IPS-15b (cell line): ENCODE measurements at regions not wholly inside any gene's neighbourhood (a gene's known extent, or its start where the extent isn't known, plus 50 kb on each side); places are given as distances from the start of the nearest gene placed in this dataset.

Experiments
- H3K27me3 ChIP-seq: one replicate; pipeline ENCODE4 v1.6.1; 2013; ENCODE audit warnings: low read length; ENCODE audit not compliant: control insufficient read depth, insufficient read depth
- H3K36me3 ChIP-seq: one replicate; pipeline ENCODE4 v1.6.1; 2013; ENCODE audit warnings: low read length; ENCODE audit not compliant: control insufficient read depth, insufficient read depth
- H3K4me1 ChIP-seq: one replicate; pipeline ENCODE4 v1.6.1; 2013; ENCODE audit warnings: mild to moderate bottlenecking, low read length; ENCODE audit not compliant: control insufficient read depth, insufficient read depth
- H3K4me3 ChIP-seq: one replicate; pipeline ENCODE4 v1.5.1; 2013; ENCODE audit warnings: low read depth, low read length
- H3K9ac ChIP-seq: one replicate; pipeline ENCODE4 v1.6.1; 2013; ENCODE audit warnings: low read depth, mild to moderate bottlenecking, low read length
- H3K9me3 ChIP-seq: one replicate; pipeline ENCODE4 v1.6.1; 2013; ENCODE audit warnings: mild to moderate bottlenecking, low read length; ENCODE audit not compliant: control insufficient read depth, insufficient read depth

DNA sequence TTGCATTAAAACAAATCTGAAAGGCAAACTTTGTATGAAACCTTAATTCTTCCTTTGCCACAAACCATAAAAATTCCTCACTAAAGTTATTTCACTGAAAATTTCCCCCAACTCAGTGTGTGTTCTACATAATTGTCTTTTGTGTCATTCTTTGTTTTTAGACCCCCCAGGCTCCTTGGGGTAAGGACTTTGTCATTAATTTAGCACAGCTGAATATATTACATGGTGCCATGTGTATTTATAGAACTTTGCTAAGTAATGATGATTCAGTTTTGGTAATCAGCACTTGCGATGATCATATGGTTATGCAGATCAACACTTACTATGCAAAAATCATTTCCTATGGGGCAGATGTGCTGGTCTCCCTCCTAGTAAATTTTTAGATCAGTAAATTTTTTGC, 712.1 kb upstream of the MEF2C start:
- Histone ChIP-seq H3K4me3 (no peak overlapping the region), H3K36me3 (no peaks in the 10 kb centered on the region), H3K4me1 (no peaks in the 10 kb centered on the region), H3K27me3 (no peaks in the 10 kb centered on the region), H3K9me3 (peaks cover 10% of the 10 kb centered on the region), H3K9ac (no peak overlapping the region)

GRCh38 chr5:89584339-89584956, 701.5 kb upstream of the MEF2C start:
- no peak overlapping the region for H3K4me3 ChIP-seq
- no peaks in the 10 kb centered on the region for H3K36me3 ChIP-seq
- peaks cover 2% of the 10 kb centered on the region for H3K9me3 ChIP-seq
- peaks cover 6% of the 10 kb centered on the region for H3K4me1 ChIP-seq
- no peak overlapping the region for H3K9ac ChIP-seq
- H3K27me3 ChIP-seq = no peaks in the 10 kb centered on the region

DNA sequence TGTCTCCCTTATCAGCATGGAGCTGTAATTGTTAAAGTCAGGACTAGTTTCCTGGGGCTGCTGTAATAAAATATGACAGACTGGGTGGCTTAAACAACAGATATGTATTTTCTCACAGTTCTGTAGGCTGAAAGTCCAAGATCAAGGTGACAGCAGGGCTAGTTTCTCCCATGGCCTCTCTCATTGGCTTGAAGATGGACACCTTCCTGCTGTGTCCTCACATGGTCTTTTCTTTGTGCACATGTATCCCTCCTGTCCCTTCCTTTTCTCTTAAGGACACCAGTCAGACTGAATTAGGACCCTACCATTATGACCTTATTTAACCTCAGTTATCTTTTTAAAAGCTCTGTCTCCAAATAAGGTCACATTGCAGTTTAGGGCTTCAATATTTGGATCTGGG, 700.5 kb upstream of the MEF2C start:
- Histone ChIP-seq H3K4me3 (no peak overlapping the region), H3K4me1 (peaks cover 6% of the 10 kb centered on the region), H3K27me3 (no peaks in the 10 kb centered on the region), H3K36me3 (no peaks in the 10 kb centered on the region), H3K9ac (no peak overlapping the region), H3K9me3 (peaks cover 2% of the 10 kb centered on the region)

DNA sequence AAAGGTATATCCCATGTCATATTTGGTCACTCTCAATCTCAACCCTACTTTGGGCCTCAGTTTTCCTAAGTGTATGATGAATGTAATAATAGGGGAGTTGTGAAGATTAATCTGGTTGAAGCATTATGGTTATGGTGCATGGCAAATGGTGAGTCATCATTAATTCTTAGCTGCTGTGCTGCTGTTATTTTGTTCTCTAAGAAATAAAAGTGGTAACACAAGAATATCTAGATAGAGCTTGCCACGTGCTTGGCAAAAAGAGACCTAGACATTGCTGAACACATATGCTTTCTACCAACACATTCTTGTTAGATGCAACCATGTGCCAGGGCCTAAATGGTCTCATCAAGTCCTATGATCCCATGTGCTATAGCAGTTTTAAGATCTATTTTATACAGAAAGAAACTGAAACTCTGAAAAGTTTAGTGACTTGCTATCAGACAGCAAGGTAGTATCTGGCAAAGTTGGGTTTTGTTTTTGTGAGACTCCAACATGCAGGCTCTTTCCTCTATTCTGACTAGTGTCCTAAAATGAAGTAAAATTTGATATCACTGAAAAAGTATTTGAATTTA, 699.9 kb upstream of the MEF2C start:
- Histone ChIP-seq H3K4me1 (peaks cover 6% of the 10 kb centered on the region), H3K36me3 (no peaks in the 10 kb centered on the region), H3K4me3 (no peak overlapping the region), H3K27me3 (no peaks in the 10 kb centered on the region), H3K9ac (no peak overlapping the region), H3K9me3 (peaks cover 2% of the 10 kb centered on the region)

- no peak overlapping the region for H3K9ac ChIP-seq
- H3K4me3 ChIP-seq = no peak overlapping the region
- H3K4me1 ChIP-seq = peaks cover 6% of the 10 kb centered on the region
- peaks cover 2% of the 10 kb centered on the region for H3K9me3 ChIP-seq
- H3K36me3 ChIP-seq = no peaks in the 10 kb centered on the region
- H3K27me3 ChIP-seq = no peaks in the 10 kb centered on the region
These were observed 698.0 kb upstream of the MEF2C start for GRCh38 chr5:89580976-89581375.

- H3K9ac ChIP-seq = no peak overlapping the region
- no peaks in the 10 kb centered on the region for H3K9me3 ChIP-seq
- H3K4me1 ChIP-seq = no peaks in the 10 kb centered on the region
- H3K36me3 ChIP-seq = no peaks in the 10 kb centered on the region
- no peaks in the 10 kb centered on the region for H3K27me3 ChIP-seq
- H3K4me3 ChIP-seq = no peak overlapping the region
These were observed 692.3 kb upstream of the MEF2C start for GRCh38 chr5:89575319-89575718.

GRCh38 chr5:89573345-89573744, 690.4 kb upstream of the MEF2C start:
- no peaks in the 10 kb centered on the region for H3K4me1 ChIP-seq
- no peaks in the 10 kb centered on the region for H3K27me3 ChIP-seq
- no peaks in the 10 kb centered on the region for H3K9me3 ChIP-seq
- no peak overlapping the region for H3K9ac ChIP-seq
- H3K36me3 ChIP-seq = no peaks in the 10 kb centered on the region
- no peak overlapping the region for H3K4me3 ChIP-seq

DNA sequence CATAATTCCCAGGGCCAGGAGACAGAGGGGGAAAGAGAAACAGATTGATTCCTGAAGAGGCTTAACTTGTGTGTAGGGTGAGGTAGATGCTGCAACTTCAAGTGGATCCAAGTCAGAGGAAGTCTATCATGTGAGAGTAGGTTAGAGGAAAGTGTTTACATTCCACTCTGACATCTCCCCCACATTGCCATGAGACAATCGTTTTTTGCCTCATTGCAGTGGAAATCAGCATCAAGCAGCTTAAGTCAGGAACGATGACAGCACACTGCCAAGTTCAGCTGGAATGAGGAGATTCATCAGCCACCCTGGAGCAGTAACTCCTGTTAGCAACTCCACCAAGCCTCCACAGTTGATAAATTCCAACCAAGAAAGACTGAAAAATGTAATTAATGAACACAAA, 689.7 kb upstream of the MEF2C start:
- Histone ChIP-seq H3K9me3 (no peaks in the 10 kb centered on the region), H3K4me3 (no peak overlapping the region), H3K4me1 (no peaks in the 10 kb centered on the region), H3K27me3 (no peaks in the 10 kb centered on the region), H3K9ac (no peak overlapping the region), H3K36me3 (no peaks in the 10 kb centered on the region)

GRCh38 chr5:89570557-89570956, 687.6 kb upstream of the MEF2C start:
- Histone ChIP-seq H3K4me3 (no peak overlapping the region), H3K36me3 (no peaks in the 10 kb centered on the region), H3K4me1 (no peaks in the 10 kb centered on the region), H3K9ac (no peak overlapping the region), H3K9me3 (no peaks in the 10 kb centered on the region), H3K27me3 (no peaks in the 10 kb centered on the region)

GRCh38 chr5:89566340-89566739, 683.4 kb upstream of the MEF2C start:
- Histone ChIP-seq H3K27me3 (no peaks in the 10 kb centered on the region), H3K4me1 (no peaks in the 10 kb centered on the region), H3K36me3 (no peaks in the 10 kb centered on the region), H3K4me3 (no peak overlapping the region), H3K9me3 (no peaks in the 10 kb centered on the region), H3K9ac (no peak overlapping the region)

DNA sequence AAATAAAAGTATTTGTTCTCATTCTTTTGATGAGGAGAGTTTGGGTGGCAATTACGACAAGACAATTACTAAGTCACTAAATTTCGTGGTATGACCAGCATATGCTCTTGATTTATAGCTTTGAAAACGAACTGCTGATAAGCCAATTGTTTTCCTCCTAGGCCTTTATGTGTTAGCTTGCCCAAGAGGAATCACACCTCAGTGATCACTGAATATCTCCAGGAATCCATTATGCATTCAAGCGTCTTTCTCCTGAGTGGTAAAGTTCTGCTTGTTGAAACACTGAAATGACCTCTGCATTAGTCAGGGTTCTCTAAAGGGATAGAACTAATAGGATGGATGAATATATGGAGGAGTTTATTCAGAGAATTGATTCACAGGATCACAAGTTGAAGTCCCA, 677.7 kb upstream of the MEF2C start:
- no peak overlapping the region for H3K4me3 ChIP-seq
- H3K9ac ChIP-seq = no peak overlapping the region
- no peaks in the 10 kb centered on the region for H3K36me3 ChIP-seq
- no peaks in the 10 kb centered on the region for H3K4me1 ChIP-seq
- H3K27me3 ChIP-seq = no peaks in the 10 kb centered on the region
- no peaks in the 10 kb centered on the region for H3K9me3 ChIP-seq

DNA sequence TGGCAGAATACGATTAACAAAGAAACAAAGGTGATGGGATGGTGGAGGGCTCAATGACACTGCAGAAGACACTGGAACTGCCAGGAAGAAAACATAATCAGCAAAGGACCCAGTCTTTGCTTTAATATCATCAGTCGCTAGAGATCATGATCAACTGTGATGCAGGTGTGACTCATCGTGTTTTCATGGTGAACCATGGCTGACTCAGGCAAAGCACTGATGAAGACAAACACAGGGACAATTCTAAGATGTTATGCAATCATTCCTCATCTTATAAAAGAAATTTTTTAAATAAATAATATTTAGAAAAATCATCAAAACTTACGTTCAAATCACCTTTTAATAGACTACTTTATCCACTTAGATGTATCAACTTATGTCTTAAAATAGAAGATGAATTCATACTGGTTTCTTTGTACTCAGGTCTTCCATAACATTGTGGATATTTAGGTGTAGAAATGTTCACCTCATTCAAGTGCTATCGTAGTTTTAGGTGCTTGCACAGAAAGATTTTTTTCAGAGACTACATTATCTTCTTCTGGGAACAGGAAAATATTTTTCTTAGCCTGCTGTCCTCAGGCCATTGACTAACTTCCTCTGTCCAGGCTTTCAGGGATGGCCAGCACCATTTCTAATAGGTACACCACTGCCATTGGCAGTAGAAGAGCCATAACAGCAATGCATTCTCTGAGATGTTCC, 673.4 kb upstream of the MEF2C start:
- no peaks in the 10 kb centered on the region for H3K9me3 ChIP-seq
- no peaks in the 10 kb centered on the region for H3K36me3 ChIP-seq
- no peaks in the 10 kb centered on the region for H3K27me3 ChIP-seq
- no peak overlapping the region for H3K9ac ChIP-seq
- no peak overlapping the region for H3K4me3 ChIP-seq
- no peaks in the 10 kb centered on the region for H3K4me1 ChIP-seq
